ENCODE measurements at regions not wholly inside any gene's neighbourhood (a gene's known extent, or its start where the extent isn't known, plus 50 kb on each side); places are given as distances from the start of the nearest gene placed in this dataset.

GRCh38 chr18:50457639-50458038, 82.8 kb downstream of the SKA1 start:
- TF ChIP-seq CTCF (IDR thresholded peaks at IDR 0.05; ENCODE audit: low read depth, low read length): no peak
- no peak for TF ChIP-seq EZH2phosphoT487 (IDR thresholded peaks at IDR 0.05; ENCODE audit: low read depth)
